Head of caudate nucleus (tissue), 42 donors: ENCODE measurements at regions not wholly inside any gene's neighbourhood (a gene's known extent, or its start where the extent isn't known, plus 50 kb on each side); places are given as distances from the start of the nearest gene placed in this dataset.
"Not testable (repeated sequence)": the region's sequence is repeated elsewhere in the genome, so short reads cannot be mapped to it uniquely, and the experiment has no call there.

Source experiments
- DNase-seq, 42 donors: peaks; one replicate each; pipeline versions ENCODE4 v3.0.0 to v3.0.0-alpha.2; 2020 to 2021; ENCODE audit warnings: mixed read lengths in 7 of 42
- intact Hi-C: fragments of 100-400 bp; cut with DNase I; formaldehyde crosslinking; loops from one replicate; pipeline ENCODE4 v1.15.0; 2022

DNA sequence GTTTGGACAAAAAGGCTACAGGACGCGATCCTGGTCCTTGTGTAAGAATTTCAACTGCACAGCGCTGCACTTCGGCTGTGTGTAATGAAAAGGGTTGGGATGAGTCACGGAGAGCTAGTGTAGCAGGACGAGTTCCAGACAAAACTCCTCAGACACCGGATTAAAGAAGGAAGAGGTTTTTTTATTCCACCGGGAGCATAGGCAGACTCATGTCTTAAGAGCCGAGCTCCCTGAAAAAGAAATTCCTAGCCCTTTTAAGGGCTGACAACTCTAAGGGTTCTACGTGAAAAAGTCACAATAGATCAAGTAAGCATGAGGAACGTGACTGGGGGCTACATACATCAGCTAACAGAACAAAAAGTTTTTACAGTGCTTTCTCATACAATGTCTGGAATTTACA lies 54.8 kb upstream of the FAM90A1 start:
- intact Hi-C loops = not testable (repeated sequence)
- peak in 3 of 42 donors; percentile 3 to 18 (median 8) for DNase-seq

DNA sequence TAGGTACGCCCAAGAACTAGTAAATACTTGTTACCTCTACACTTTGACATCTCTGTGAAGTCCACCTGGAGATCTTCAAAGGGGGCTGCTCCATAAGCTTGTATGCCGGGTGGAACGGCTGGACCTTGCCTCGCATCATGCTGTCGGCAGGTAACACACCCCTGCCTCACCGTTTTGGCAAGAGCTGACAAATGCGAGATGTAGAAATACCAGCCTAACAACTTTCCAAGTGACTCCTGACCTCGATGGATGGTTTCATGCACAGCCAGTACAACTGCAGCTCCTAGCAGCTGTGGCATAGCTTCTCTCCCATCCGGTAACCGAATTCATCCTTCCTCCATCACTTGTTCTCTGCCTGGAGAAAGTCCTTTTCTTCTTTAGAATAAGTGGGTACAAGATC lies 58.3 kb upstream of the FAM90A1 start:
- DNase-seq, intact Hi-C loops: not testable (repeated sequence)

DNA sequence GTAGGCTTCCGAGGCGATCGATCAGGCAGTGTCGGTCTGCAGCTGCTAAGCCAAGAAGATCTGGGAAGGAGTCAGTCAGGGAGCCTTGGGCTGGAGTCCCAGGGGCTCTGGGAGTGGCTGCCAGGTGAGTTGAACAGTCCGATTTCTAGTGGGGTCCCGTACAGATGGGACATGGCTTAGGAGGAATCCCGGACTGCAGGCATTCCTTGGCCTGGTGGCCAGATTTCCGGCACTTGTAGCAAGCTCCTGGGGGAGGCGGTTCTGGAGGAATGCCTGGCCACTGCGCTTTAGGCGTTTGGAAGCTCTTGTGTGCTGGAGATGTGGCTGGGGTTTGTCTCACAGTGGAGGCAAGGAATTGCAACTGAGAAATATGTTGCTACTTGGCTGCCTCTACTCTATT lies 64.3 kb upstream of the FAM90A1 start:
- intact Hi-C loops, DNase-seq: not testable (repeated sequence)

DNA sequence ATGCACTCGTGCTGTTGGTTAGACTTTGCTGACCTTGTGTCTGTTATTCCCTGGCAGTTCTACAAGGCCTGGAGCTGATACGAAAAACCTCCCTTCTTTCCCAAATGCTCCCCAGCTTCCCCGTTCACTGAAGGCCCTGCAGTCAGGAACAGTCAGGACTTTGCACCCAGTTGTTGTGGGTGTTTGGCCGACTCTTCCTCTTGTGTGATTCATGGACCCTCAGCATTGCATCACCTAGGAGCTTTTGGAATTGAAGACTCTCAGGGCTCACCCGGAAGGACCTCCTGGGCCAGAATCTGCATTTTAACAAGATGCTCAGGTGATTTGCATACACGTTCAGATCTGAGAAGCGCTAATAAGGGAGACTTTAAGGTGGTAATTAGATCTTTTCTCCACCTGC lies 67.2 kb upstream of the FAM90A1 start:
- intact Hi-C loops, DNase-seq: not testable (repeated sequence)

DNA sequence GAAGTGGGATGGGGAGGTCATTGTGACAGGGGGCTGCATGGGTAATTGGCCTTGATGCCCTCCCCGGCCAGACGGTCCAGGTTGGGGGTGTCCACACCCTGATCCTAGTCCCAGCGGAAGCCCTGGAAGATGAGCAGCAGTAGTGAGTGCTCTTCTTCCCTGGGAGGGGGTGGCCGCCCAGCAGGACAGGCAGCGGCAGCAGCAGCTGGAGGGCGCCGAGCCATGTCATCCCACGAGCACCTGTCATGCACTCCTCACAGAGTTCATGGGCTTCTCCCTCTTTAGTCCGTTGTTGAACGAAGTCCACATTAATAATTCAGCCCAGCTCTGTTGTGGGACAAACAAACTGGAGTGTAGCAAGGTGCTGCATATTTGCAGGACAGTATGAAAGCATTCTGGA lies 81.2 kb upstream of the FAM90A1 start:
- intact Hi-C loops, DNase-seq: not testable (repeated sequence)

DNA sequence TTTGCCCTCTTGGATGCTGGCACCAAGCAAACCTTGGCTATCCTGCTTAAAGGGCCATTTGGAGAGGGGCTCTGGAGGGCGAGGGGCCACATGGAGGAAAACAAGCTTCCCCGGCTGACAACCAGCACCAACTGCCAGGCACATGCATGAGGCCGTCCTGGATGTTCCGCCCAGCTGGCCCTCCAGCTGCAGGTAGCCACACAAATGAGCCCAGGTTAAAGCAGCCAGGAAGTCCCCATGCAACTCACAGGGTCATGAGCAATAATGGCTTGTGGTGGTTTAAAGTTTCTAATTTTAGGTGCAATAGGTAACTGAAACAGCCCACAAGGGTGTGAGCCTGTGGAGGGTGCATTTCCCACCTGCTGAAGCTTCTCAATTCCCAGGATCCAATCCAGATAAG lies 88.6 kb upstream of the FAM90A1 start:
- intact Hi-C loops, DNase-seq: not testable (repeated sequence)

DNA sequence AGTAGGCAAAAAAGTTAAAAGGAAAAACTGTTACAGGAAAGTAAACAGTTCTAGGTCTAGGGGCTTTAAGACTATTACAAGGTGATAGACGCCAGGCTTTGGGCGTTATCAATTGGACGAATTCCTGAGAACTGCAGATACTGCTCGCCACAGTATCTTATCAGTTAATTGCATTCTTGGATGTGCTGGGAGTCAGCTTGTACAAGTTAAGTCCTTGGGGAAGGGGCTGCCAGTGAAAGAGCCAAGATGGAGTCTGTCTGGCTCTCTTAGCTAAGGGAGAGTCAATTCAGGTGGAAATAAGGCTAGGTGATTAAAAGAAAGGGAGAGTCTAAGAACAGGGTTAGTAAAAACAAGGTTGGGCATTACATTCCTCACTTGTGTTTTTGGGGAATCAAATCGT lies 90.3 kb upstream of the FAM90A1 start:
- DNase-seq, intact Hi-C loops: not testable (repeated sequence)

DNA sequence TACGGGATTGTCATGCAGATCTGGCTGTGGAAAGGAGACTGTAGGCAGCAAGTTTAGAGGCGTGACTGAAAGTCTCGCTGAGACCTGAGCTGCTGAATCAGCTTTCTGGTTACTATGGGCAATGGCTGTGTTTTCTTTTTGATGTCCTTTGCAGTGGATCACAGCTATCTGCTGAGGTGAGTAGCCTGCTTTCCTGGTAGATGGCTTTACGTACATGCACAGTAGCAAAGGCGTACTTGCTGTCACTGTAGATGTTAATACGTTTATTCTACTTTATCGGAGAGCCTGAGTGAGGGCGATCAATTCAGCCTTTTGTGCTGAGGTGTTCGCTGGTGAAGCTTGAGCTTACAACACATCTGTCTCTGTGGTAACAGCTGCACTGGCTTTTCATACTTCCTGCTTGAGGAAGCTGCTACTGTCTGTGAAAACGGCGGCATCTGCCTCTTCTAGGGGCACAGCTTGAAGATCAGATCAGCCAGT lies 92.9 kb upstream of the FAM90A1 start:
- DNase-seq, intact Hi-C loops: not testable (repeated sequence)

DNA sequence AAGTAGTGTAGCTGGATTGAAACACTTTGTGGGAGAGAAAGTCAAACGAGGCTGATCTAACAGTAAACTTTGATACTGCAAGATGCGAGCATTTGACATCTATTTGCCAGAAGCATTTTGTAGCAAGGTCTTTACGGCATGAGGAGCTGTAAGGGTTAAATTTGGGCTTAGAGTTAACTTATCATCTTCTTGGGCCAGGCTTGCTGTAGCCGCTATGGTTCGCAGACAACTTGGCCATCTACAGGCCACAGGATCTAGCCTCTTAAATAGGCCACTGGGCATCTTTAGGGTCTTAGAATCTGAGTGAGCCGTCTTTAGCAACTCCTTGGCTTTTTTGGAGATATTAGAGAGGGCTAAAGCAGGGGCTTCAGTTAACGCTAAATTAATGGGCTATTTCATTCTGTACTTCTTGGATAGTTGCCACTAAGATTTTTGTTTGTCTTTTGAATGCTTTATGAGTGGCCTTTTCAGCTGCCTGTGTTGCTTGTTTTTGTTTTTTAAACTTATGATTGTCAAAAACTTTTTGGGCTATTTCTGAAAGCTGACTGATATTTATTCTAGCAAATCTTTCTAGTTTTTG lies 93.5 kb upstream of the FAM90A1 start:
- DNase-seq, intact Hi-C loops: not testable (repeated sequence)

DNA sequence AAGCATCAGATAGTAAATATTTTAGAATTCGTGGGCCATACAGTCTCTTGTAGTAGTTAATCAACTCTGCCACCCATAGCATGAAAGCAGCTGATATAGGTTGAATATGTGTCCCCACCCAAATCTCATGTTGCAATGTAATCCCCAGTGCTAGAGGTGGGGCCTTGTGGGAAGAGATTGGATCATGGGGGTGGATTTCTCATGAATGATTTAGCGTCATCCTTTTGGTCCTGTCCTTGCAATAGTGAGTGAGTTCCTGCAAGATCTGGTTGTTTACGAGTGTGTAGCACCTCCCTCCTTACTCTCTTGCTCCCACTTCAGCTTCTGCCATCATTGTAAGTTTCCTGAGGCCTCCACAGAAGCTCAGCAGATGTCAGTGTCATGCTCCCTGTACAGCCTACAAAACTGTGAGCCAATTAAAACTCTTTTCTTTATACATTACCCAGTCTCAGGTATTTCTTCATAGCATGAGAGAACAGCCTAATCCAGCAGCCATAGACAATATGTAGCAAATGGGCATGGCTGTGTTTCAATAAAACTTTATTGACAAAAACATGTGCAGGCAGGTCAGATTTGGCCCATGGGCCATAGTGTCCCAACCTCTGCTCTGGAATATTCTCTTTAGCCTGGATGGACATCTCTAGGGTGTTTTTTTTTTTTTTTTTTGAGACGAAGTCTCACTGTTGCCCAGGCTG lies 97.9 kb upstream of the FAM90A1 start:
- intact Hi-C loops, DNase-seq: not testable (repeated sequence)

DNA sequence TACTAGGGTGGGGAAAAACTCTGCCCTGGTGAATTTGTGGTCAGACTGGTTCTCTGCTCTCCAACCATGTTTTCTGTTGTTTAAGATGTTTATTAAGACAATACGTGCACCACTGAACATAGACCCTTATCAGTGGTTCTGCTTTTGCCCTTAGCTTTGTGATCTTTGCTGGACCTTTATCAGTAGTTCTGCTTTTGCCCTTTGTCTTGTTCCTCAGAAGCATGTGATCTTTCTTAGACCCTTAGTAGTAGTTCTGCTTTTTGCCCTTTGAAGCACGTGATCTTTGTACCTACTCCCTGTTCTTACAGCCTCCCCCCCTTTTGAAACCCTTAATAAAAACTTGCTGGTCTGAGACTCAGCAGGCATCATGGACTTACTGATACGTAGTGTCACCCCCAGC lies 101.4 kb upstream of the FAM90A1 start:
- DNase-seq, intact Hi-C loops: not testable (repeated sequence)

DNA sequence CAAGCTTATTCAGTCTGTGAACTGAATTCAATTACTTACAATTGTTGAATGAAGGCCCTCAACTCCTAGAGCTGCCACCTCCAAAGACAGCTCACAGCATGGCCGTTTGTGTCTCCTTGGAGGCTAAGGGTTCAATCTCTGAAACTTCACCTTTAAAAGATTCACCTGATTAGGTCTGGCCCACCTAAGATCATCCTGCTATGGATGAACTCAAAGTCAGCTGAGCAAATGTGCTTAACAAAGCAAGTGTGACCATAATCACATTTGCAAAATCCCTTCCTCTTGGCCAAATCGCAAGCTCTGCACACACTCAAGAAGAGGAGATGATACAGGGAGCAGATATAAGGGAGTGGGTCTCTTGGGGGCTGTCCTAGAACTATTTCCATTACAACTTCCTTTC lies 105.0 kb upstream of the FAM90A1 start:
- intact Hi-C loops, DNase-seq: not testable (repeated sequence)

DNA sequence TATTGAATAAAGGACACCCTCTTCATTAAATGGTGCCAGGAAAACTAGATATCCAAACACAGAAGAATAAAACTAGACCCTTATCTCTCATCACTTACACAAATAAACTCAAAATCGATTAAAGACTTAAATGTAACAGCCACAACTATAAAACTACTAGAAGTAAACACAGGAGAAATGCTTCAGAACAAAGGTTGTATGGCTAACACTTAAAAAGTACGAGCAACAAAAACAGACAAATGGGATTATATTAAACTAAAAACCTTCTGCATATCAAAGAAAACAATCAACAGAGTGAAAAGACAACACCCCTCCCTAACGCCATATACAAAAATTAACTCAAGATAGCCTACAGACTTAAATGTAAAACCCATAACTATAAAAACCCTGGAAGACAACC lies 104.7 kb upstream of the CLEC6A start:
- intact Hi-C loops, DNase-seq: not testable (repeated sequence)

DNA sequence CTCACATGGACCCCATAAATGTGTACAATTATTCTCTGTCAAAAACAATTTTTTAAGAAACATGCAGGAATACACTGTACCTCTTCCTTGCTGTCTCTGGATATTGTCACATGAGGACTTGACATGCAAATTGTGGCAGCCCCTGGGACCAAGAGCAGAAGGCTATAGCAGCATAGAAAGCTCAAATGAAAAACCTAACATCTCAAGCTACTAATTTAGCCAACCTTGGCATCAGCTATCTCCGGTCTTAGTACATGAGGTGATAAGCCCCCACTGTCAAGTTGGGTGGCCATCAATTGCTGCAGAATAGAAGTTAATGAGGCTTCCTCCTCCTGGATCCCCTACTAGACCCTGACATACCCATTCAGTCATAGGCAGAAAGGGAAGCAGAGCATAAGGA lies 101.0 kb upstream of the CLEC6A start:
- intact Hi-C loops, DNase-seq: not testable (repeated sequence)

DNA sequence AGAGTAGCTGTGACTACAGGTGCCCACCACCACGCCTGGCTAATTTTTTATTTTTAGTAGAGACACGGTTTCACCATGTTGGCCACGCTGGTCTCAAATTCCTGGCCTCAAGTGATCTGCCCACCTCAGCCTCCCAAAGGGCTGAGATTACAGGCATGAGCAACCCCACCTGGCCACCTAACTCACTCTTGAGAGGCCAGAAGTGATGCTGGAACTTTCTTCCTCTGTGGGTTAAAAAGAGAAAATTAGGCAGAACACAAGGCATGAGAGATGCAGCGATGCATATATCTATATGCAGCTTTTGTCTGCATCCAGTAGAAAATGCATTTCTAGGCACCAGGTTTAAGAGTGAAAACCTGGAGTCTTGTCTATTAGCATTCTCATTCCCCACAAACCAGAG lies 100.2 kb upstream of the CLEC6A start:
- DNase-seq, intact Hi-C loops: not testable (repeated sequence)

DNA sequence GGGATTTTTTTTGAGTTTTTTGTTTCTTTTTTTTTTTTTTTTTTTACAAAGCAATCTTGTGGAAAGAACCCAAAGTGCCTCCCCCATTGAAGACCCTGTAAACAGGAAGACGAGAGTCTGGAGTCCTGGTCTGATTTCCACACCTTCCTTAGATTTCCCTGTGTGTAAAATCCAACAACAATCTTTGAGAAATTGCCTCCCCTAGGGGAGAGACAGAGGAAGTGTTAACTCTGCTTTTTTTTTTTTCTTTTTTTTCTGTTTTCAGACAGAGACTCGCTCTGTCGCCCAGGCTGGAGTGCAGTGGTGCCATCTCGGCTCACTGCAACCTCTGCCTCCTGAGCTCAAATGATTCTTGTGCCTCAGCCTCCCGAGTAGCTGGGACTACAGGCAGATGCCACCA lies 82.0 kb upstream of the CLEC6A start:
- intact Hi-C loops, DNase-seq: not testable (repeated sequence)

DNA sequence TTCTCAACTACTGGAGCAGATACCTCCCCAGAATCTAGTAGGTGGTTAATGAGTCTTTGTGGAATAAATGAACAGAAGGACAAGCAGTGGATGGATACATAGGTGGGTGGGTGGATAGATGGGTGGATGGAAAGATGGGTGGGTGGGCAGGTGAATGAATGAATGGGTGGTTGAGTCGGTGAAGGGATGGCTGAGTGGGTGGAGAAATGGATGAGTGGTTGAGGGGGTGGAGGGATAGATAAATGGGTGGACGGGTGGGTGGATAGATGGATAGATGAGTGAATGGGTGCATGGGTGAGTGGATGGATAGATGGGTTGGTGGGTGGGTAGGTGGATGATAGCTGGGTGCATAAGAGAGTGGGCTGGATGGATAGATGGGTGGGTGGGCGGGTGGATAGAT lies 80.6 kb upstream of the CLEC6A start:
- DNase-seq, intact Hi-C loops: not testable (repeated sequence)

DNA sequence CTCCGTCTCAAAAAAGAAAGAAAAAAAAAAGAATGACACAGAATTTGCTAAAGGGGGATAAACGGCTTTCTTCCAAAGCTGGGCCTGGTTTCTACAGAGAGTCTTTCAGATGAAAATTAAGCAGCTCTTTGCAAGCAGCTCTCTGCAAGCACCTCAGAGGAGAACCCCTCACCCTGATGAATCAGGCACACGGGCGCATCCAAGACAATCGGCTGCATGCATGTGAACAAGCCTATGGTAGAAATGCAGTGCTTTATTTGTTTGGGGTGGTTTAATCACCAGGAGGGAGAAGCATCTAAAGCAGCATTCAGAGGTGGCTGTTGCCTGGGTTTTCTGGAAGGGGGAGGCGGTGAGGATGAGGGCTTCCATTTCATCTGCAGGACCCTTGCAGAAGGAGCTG lies 78.0 kb upstream of the CLEC6A start:
- DNase-seq, intact Hi-C loops: not testable (repeated sequence)

DNA sequence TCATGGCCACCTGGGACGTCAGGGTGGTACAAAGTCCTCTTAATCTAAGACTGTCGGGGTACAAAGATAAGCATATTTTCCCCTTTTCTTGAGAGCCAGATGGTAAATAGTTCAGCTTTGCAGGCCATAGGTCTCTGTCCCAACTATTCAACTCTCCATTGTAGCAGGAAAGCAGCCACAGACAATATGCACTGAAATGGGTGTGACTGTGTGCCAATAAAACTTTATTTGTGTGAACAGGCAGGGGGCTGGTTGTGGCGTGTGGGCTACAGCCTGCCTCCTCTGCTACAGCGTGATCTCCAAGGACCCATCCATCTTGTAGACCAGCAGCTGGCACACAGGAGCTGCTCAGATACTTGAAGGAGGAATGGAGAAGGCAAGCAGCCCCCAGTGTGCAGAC lies 73.2 kb upstream of the CLEC6A start:
- DNase-seq, intact Hi-C loops: not testable (repeated sequence)

DNA sequence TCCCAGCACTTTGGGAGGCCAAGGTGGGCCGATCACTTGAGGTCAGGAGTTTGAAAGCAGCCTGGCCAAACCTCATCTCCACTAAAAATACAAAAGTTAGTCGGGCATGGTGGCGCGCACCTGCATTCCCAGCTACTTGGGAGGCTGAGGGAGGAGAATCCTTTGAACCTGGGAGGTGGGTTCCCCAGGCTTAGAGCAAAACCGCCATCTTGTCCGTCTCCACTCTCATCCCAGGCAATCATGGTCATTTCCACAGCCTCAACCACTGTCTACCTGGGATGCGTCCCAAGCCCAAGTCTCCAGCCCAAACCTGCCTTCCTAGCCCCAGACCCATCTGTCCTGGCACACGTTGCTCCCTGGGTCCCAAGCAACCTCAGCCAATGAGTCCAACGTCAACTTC lies 71.1 kb upstream of the CLEC6A start:
- intact Hi-C loops, DNase-seq: not testable (repeated sequence)

DNA sequence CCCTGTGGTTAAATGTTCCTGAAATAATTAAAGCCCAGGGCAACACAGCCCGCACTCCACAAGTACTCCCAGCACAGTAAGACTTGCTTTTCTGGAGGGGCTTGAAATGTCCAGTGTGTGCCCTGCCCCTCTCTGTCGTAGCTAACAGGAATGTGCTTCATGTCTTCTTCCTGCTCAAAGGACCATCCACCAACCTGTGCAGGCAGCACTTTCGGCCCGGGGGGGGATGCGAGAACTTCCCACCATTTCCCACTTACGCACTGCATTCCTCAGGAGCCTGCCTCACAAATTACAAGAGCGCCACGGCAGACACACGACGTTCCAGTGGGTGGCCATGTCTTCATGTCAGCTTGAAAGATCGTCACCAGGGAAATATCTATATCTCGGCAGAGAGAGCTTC lies 70.3 kb upstream of the CLEC6A start:
- intact Hi-C loops, DNase-seq: not testable (repeated sequence)
